Thyroid gland (tissue), 4 donors: ENCODE measurements at regions not wholly inside any gene's neighbourhood (a gene's known extent, or its start where the extent isn't known, plus 50 kb on each side); places are given as distances from the start of the nearest gene placed in this dataset.

Experiments
- DNase-seq, 2 donors: peaks; one replicate each; pipeline ENCODE4 v3.0.0-alpha.2; 2019
- H3K27ac ChIP-seq, 3 donors: fragments of 200-600 bp; sonication (generic); 1 replicate in 2 of 3; 2 replicates in 1 of 3; pipeline ENCODE4 v1.5.1; 2016 to 2019; ENCODE audit warnings: mild to moderate bottlenecking in 1 of 3, moderate library complexity in 1 of 3
- H3K27me3 ChIP-seq: fragments of 200-600 bp; sonication (generic); one replicate; pipeline ENCODE4 v1.5.1; 2019
- H3K36me3 ChIP-seq, 2 donors: fragments of 200-600 bp; sonication (generic); one replicate each; pipeline ENCODE4 v1.5.1; 2016 to 2019
- H3K4me1 ChIP-seq, 2 donors: fragments of 200-600 bp; sonication (generic); one replicate each; pipeline ENCODE4 v1.5.1; 2017 to 2019
- H3K4me3 ChIP-seq, 3 donors: fragments of 200-600 bp; sonication (generic); replicated peaks in 1 of 3; 1 replicate in 2 of 3; 2 replicates in 1 of 3; pipeline ENCODE4 v1.5.1; 2016; ENCODE audit warnings: mild to moderate bottlenecking in 1 of 3
- H3K9me3 ChIP-seq: fragments of 200-600 bp; sonication (generic); one replicate; pipeline ENCODE4 v1.5.1; 2017
- CTCF ChIP-seq, 6 experiments: fragments of 200-600 bp in 3 of 6; fragments of 450-650 bp in 3 of 6; sonication (generic) in 3 of 6; IDR thresholded peaks; one replicate each; pipeline ENCODE4 v1.5.1; 2016 to 2019; ENCODE audit warnings: antibody characterized with exemption in 6 of 6, mild to moderate bottlenecking in 2 of 6, inconsistent platforms in 1 of 6, moderate library complexity in 1 of 6
- POLR2A ChIP-seq, 2 donors: fragments of 450-650 bp; IDR thresholded peaks; one replicate each; pipeline ENCODE4 v1.6.1; 2017; ENCODE audit warnings: antibody characterized with exemption in 2 of 2, mild to moderate bottlenecking in 2 of 2, moderate library complexity in 1 of 2
- WGBS, 2 donors: methylation state at CpG; one replicate each; pipeline ENCODE4 v1.1.5; 2017; 5-methylcytosine and 5-hydroxymethylcytosine counted together
- intact Hi-C: fragments of 100-400 bp; cut with DNase I; formaldehyde crosslinking; loops from one replicate; pipeline ENCODE4 v1.15.1; 2023

- no peaks in the 10 kb centered on the region for H3K4me1 ChIP-seq
- no peaks in the 10 kb centered on the region for H3K27me3 ChIP-seq
- no peak overlapping the region for H3K4me3 ChIP-seq
- WGBS, 2 donors: 92 to 93% methylated on average over 2 of the region's 2 CpGs
- no peak overlapping the region for H3K27ac ChIP-seq
- no peaks in the 10 kb centered on the region for H3K36me3 ChIP-seq
- H3K9me3 ChIP-seq: no peaks in the 10 kb centered on the region
- DNase-seq: no peak
- intact Hi-C loops: no loop called here
- no peak for TF ChIP-seq POLR2A (IDR thresholded peaks at IDR 0.05)
- no peak for TF ChIP-seq CTCF (IDR thresholded peaks at IDR 0.05)
Observed at GRCh38 chr4:132865922-132866321, 283.2 kb upstream of the PCDH10 start.

GRCh38 chr4:132866616-132867015 lies 282.5 kb upstream of the PCDH10 start:
- Histone ChIP-seq H3K4me3 (no peak overlapping the region), H3K36me3 (no peaks in the 10 kb centered on the region), H3K4me1 (no peaks in the 10 kb centered on the region), H3K27me3 (no peaks in the 10 kb centered on the region), H3K9me3 (no peaks in the 10 kb centered on the region), H3K27ac (no peak overlapping the region)
- no peak for DNase-seq
- intact Hi-C loops: no loop called here
- TF ChIP-seq CTCF (IDR thresholded peaks at IDR 0.05): no peak
- no peak for TF ChIP-seq POLR2A (IDR thresholded peaks at IDR 0.05)
- WGBS, 2 donors: 50 to 86% methylated on average over 1 to 4 of the region's 4 CpGs

GRCh38 chr4:132893787-132894186 lies 255.3 kb upstream of the PCDH10 start:
- Histone ChIP-seq H3K27me3 (no peaks in the 10 kb centered on the region), H3K27ac (no peak overlapping the region), H3K36me3 (no peaks in the 10 kb centered on the region), H3K4me3 (no peak overlapping the region), H3K4me1 (no peaks in the 10 kb centered on the region), H3K9me3 (no peaks in the 10 kb centered on the region)
- 72 to 76% methylated on average over 3 of the region's 3 CpGs for WGBS, 2 donors
- no peak for DNase-seq
- intact Hi-C loops: no loop called here
- TF ChIP-seq CTCF (IDR thresholded peaks at IDR 0.05) (no peak), POLR2A (IDR thresholded peaks at IDR 0.05) (no peak)

- intact Hi-C loops: no loop called here
- no peak for TF ChIP-seq CTCF (IDR thresholded peaks at IDR 0.05)
- no peak for TF ChIP-seq POLR2A (IDR thresholded peaks at IDR 0.05)
Observed at GRCh38 chr4:132901224-132901623, 247.9 kb upstream of the PCDH10 start.

GRCh38 chr4:132910229-132910748 lies 238.8 kb upstream of the PCDH10 start:
- Histone ChIP-seq H3K36me3 (no peaks in the 10 kb centered on the region), H3K4me3 (no peak overlapping the region), H3K27ac (no peak overlapping the region), H3K9me3 (no peaks in the 10 kb centered on the region), H3K4me1 (no peaks in the 10 kb centered on the region), H3K27me3 (no peaks in the 10 kb centered on the region)
- intact Hi-C loops: no loop called here
- 84 to 88% methylated on average over 1 of the region's 1 CpG for WGBS, 2 donors
- no peak for DNase-seq
- TF ChIP-seq CTCF (IDR thresholded peaks at IDR 0.05): no peak
- no peak for TF ChIP-seq POLR2A (IDR thresholded peaks at IDR 0.05)

More at GRCh38 chr4:132901224-132901623, 247.9 kb upstream of the PCDH10 start:
- DNase-seq: no peak
- no peak overlapping the region for H3K27ac ChIP-seq
- WGBS, 2 donors: 91 to 92% methylated on average over 1 of the region's 1 CpG
- no peaks in the 10 kb centered on the region for H3K36me3 ChIP-seq
- H3K27me3 ChIP-seq: no peaks in the 10 kb centered on the region
- H3K9me3 ChIP-seq: no peaks in the 10 kb centered on the region
- H3K4me1 ChIP-seq: no peaks in the 10 kb centered on the region
- no peak overlapping the region for H3K4me3 ChIP-seq
